CD8-positive, alpha-beta memory T cell (primary cell): ENCODE measurements at regions not wholly inside any gene's neighbourhood (a gene's known extent, or its start where the extent isn't known, plus 50 kb on each side); places are given as distances from the start of the nearest gene placed in this dataset.

Source experiments
- CTCF ChIA-PET: fragments of 350-600 bp; sonication (Branson Sonifier 250); formaldehyde crosslinking; loops from one replicate; lab custom pipeline; 2021; ENCODE audit warnings: antibody characterized with exemption; lab: Charles Lee
- POLR2A ChIA-PET: fragments of 350-600 bp; sonication (Branson Sonifier 250); formaldehyde crosslinking; loops from one replicate; lab custom pipeline; 2021; ENCODE audit warnings: antibody characterized with exemption; lab: Charles Lee
- DNase-seq, 5 donors: peaks; one replicate each; pipeline versions ENCODE4 v3.0.0 to v3.0.0-alpha.2; 2020 to 2022; ENCODE audit warnings: mixed read lengths in 1 of 5
- H3K27ac ChIP-seq: one replicate; pipeline ENCODE4 v1.7.0; 2013; ENCODE audit warnings: low read depth, mild to moderate bottlenecking, low read length, moderate library complexity
- H3K27me3 ChIP-seq: 2 replicates; pipeline ENCODE4 v1.7.0; 2013; ENCODE audit warnings: low read length, mild to moderate bottlenecking; ENCODE audit not compliant: insufficient read depth, poor library complexity, severe bottlenecking
- H3K36me3 ChIP-seq: 2 replicates; pipeline ENCODE4 v1.7.0; 2013; ENCODE audit warnings: mild to moderate bottlenecking, low read length, moderate library complexity; ENCODE audit not compliant: insufficient read depth
- H3K4me1 ChIP-seq: 2 replicates; pipeline ENCODE4 v1.7.0; 2013; ENCODE audit warnings: mild to moderate bottlenecking, low read length, moderate library complexity; ENCODE audit not compliant: insufficient read depth
- H3K4me3 ChIP-seq: 2 replicates; pipeline ENCODE4 v1.7.0; 2013; ENCODE audit warnings: mild to moderate bottlenecking, low read length
- H3K9me3 ChIP-seq: 2 replicates; pipeline ENCODE4 v1.7.0; 2013; ENCODE audit warnings: mild to moderate bottlenecking, low read length
- H3K27ac Mint-ChIP-seq, 8 donors: one replicate each; pipeline ENCODE4 v1.8.0; 2020 to 2021; ENCODE audit warnings: mixed read lengths in 8 of 8, mild to moderate bottlenecking in 6 of 8, inconsistent platforms in 3 of 8, moderate library complexity in 3 of 8
- H3K27me3 Mint-ChIP-seq, 2 donors: one replicate each; pipeline ENCODE4 v1.8.0; 2020 to 2021; ENCODE audit warnings: mixed read lengths in 2 of 2, mild to moderate bottlenecking in 1 of 2, moderate library complexity in 1 of 2
- H3K36me3 Mint-ChIP-seq, 3 donors: one replicate each; pipeline ENCODE4 v1.8.0; 2020 to 2021; ENCODE audit warnings: mixed read lengths in 3 of 3, inconsistent platforms in 1 of 3, mild to moderate bottlenecking in 1 of 3
- H3K4me1 Mint-ChIP-seq, 3 donors: one replicate each; pipeline ENCODE4 v1.8.0; 2020 to 2021; ENCODE audit warnings: mixed read lengths in 3 of 3, inconsistent platforms in 1 of 3, mild to moderate bottlenecking in 1 of 3
- H3K4me3 Mint-ChIP-seq, 7 donors: one replicate each; pipeline ENCODE4 v1.8.0; 2020 to 2021; ENCODE audit warnings: mixed read lengths in 7 of 7, mild to moderate bottlenecking in 6 of 7, moderate library complexity in 4 of 7, inconsistent platforms in 2 of 7
- H3K9me3 Mint-ChIP-seq, 5 donors: one replicate each; pipeline ENCODE4 v1.8.0; 2020 to 2022; ENCODE audit warnings: mixed read lengths in 5 of 5, mild to moderate bottlenecking in 3 of 5, moderate library complexity in 2 of 5, inconsistent platforms in 1 of 5

DNA sequence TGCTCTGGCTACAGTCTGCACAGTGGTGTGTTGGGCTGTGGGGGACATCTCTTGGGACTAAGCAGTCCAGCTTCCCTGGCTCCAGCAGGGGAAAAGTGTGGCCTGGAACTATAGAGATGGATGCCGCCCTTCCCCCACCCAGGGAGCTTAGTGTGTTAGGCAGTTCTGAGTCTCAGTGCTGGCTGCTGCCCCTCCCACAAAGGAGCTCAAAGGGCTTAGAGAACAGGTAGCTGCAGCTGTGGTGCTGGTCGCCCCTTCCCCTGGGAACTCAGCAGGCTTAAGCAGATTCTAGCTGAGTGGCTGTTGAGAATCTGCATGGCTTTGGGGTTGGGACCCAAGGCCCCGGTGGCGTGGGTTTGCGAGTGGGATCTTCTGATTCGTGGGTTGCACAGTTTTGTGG, 190.8 kb downstream of the PDCD6IP start:
- no peak for DNase-seq
- peaks cover 13 to 30% of the 10 kb centered on the region in 2 donors for H3K27me3 Mint-ChIP-seq
- H3K4me3 Mint-ChIP-seq = no peak overlapping the region
- H3K4me3 ChIP-seq = no peak overlapping the region
- no peaks in the 10 kb centered on the region for H3K4me1 ChIP-seq
- no peak overlapping the region for H3K27ac Mint-ChIP-seq
- POLR2A ChIA-PET = no interaction called here
- H3K4me1 Mint-ChIP-seq = peaks cover 0 to 2% (median 0%) of the 10 kb centered on the region in 3 donors
- CTCF ChIA-PET = no interaction called here
- H3K9me3 Mint-ChIP-seq = peaks cover 0 to 3% (median 0%) of the 10 kb centered on the region in 5 donors
- no peaks in the 10 kb centered on the region for H3K9me3 ChIP-seq
- H3K36me3 ChIP-seq = no peaks in the 10 kb centered on the region
- H3K27ac ChIP-seq = no peak overlapping the region
- H3K27me3 ChIP-seq = no peaks in the 10 kb centered on the region
- H3K36me3 Mint-ChIP-seq = peaks cover 0 to 16% (median 0%) of the 10 kb centered on the region in 3 donors

DNA sequence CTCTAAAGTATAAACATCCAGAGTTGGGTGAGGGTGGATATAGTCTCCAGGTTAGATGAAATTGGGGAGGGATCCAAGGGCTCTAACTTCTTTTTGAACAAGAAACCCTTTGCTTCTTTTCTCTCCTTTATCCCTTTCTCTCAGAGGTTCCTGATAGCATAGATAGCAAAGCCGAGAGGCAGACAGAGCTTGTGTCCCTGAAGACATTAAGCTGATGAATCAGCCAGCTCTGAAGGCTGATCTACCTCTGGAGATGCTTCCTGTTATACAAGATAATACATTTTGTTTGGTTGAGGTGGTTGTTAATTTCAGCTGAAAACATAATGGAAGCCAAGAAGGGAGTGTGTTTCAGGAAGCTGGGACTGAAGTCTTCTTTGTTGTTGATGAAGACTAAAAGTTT, 193.2 kb downstream of the PDCD6IP start:
- H3K9me3 Mint-ChIP-seq = peaks cover 0 to 15% (median 10%) of the 10 kb centered on the region in 5 donors
- H3K36me3 Mint-ChIP-seq = peaks cover 0 to 25% (median 0%) of the 10 kb centered on the region in 3 donors
- Histone ChIP-seq H3K36me3 (no peaks in the 10 kb centered on the region), H3K4me1 (no peaks in the 10 kb centered on the region), H3K4me3 (no peak overlapping the region), H3K27me3 (no peaks in the 10 kb centered on the region), H3K9me3 (no peaks in the 10 kb centered on the region), H3K27ac (no peak overlapping the region)
- no peak overlapping the region for H3K27ac Mint-ChIP-seq
- no peak for DNase-seq
- H3K4me1 Mint-ChIP-seq = no peaks in the 10 kb centered on the region
- H3K4me3 Mint-ChIP-seq = no peak overlapping the region
- peaks cover 11 to 33% of the 10 kb centered on the region in 2 donors for H3K27me3 Mint-ChIP-seq
- POLR2A ChIA-PET = no interaction called here
- CTCF ChIA-PET = no interaction called here

DNA sequence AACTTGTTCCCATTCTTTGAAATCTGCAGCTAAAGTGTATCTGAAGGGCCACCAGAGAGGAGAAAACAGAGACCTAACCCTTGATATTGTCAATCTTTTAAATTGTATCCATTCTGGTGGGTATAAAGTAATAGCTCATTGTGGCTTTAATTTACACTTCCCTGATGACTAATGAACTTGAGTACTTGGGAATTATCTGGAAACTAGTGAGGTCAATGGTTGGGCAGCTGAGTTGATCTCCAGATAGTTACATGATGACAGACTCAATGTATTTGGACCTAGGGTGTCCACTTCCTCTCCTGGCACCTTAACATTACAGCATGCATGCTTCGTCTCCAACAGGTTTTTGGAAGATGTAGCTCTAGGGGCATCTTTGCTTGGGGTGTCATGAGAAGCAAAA, 195.2 kb downstream of the PDCD6IP start:
- Mint-ChIP-seq H3K27ac (no peak overlapping the region), H3K27me3 (peaks cover 9 to 28% of the 10 kb centered on the region in 2 donors), H3K36me3 (peaks cover 0 to 20% (median 0%) of the 10 kb centered on the region in 3 donors), H3K4me3 (no peak overlapping the region), H3K4me1 (no peaks in the 10 kb centered on the region), H3K9me3 (peaks cover 0 to 15% (median 10%) of the 10 kb centered on the region in 5 donors)
- no peaks in the 10 kb centered on the region for H3K9me3 ChIP-seq
- H3K27me3 ChIP-seq = no peaks in the 10 kb centered on the region
- H3K27ac ChIP-seq = no peak overlapping the region
- H3K4me1 ChIP-seq = no peaks in the 10 kb centered on the region
- CTCF ChIA-PET = no interaction called here
- DNase-seq = no peak
- no peak overlapping the region for H3K4me3 ChIP-seq
- H3K36me3 ChIP-seq = no peaks in the 10 kb centered on the region
- POLR2A ChIA-PET = no interaction called here

DNA sequence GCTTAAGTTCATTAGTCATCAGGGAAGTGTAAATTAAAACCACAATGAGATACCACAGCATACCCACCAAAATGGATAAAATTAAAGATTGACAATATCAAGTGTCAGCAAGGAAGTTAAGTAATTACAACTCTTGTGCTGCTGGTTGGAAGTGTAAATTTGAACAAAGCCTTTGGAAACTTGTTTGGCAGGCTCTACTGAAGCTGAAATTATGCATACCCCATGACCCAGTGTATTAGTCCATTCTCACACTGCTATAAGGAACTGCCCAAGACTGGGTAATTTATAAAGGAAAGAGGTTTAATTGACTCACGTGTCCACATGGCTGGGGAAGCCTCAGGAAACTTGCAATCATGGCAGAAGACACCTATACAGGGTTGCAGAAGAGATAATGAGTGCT, 196.1 kb downstream of the PDCD6IP start:
- H3K4me3 Mint-ChIP-seq = no peak overlapping the region
- CTCF ChIA-PET = no interaction called here
- no peak overlapping the region for H3K27ac ChIP-seq
- no peaks in the 10 kb centered on the region for H3K36me3 ChIP-seq
- no peak for DNase-seq
- POLR2A ChIA-PET = no interaction called here
- H3K27ac Mint-ChIP-seq = no peak overlapping the region
- peaks cover 0 to 20% (median 0%) of the 10 kb centered on the region in 3 donors for H3K36me3 Mint-ChIP-seq
- no peak overlapping the region for H3K4me3 ChIP-seq
- no peaks in the 10 kb centered on the region for H3K4me1 Mint-ChIP-seq
- peaks cover 0 to 15% (median 10%) of the 10 kb centered on the region in 5 donors for H3K9me3 Mint-ChIP-seq
- peaks cover 9 to 24% of the 10 kb centered on the region in 2 donors for H3K27me3 Mint-ChIP-seq
- H3K4me1 ChIP-seq = no peaks in the 10 kb centered on the region
- H3K9me3 ChIP-seq = no peaks in the 10 kb centered on the region
- H3K27me3 ChIP-seq = no peaks in the 10 kb centered on the region

DNA sequence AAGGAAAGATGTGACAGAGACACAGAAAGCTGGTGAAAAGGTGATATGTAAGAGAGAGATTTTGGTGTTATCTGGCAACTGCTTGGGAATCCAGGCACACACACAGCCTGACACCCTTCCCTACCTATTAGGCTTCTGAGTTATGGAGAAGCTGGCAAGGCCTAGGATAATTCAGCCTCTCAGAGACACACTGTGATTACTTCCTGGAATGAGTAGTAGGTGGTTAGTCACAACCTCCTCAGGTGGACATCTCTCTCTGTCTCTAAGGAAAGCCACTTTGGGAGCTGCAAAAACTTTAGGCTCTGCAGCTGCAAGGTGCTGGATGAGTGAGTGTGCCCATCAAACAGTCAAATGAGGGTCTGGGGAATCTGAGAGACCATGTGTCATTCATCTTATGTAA, 201.9 kb downstream of the PDCD6IP start:
- Mint-ChIP-seq H3K4me1 (no peaks in the 10 kb centered on the region), H3K36me3 (peaks cover 0 to 2% (median 0%) of the 10 kb centered on the region in 3 donors), H3K27ac (peak overlapping the region in 2 of 8 donors; percentile 35 to 80), H3K27me3 (peaks cover 3 to 7% of the 10 kb centered on the region in 2 donors), H3K9me3 (peaks cover 0 to 8% (median 1%) of the 10 kb centered on the region in 5 donors), H3K4me3 (no peak overlapping the region)
- ChIA-PET POLR2A (no interaction called here), CTCF (no interaction called here)
- Histone ChIP-seq H3K9me3 (no peaks in the 10 kb centered on the region), H3K27me3 (no peaks in the 10 kb centered on the region), H3K4me3 (no peak overlapping the region), H3K27ac (no peak overlapping the region), H3K4me1 (no peaks in the 10 kb centered on the region), H3K36me3 (no peaks in the 10 kb centered on the region)
- no peak for DNase-seq

DNA sequence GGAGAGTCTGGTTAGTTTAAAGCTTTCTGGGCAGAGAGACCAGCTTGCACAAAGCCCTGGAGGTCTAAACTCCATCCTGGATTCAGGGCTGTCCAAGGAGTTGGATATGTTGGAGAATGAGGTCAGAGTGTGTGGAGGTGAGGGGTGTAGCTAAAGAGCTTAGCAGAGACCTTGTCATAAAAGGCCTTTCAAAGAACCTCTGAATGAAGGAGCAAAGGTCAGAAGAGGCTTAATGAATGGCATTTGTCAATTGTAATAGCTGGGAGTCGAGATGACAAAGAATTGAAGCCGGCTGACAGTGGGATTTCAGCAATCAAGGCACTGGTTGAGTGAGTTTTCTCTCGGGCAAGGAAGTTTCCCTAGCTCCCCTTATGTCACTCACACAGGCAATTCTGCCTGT, 202.6 kb downstream of the PDCD6IP start:
- no peak overlapping the region for H3K4me3 Mint-ChIP-seq
- H3K27me3 ChIP-seq = no peaks in the 10 kb centered on the region
- no peaks in the 10 kb centered on the region for H3K9me3 ChIP-seq
- H3K36me3 ChIP-seq = no peaks in the 10 kb centered on the region
- H3K4me1 ChIP-seq = no peaks in the 10 kb centered on the region
- no peak for DNase-seq
- no peaks in the 10 kb centered on the region for H3K4me1 Mint-ChIP-seq
- H3K9me3 Mint-ChIP-seq = peaks cover 0 to 8% (median 0%) of the 10 kb centered on the region in 5 donors
- peaks cover 3 to 7% of the 10 kb centered on the region in 2 donors for H3K27me3 Mint-ChIP-seq
- ChIA-PET POLR2A (no interaction called here), CTCF (interaction anchor here (1.8 kb wide), 1 partner anchor 15 kb away, joined by 4 read pairs; no protein-coding TSS in a partner anchor)
- H3K36me3 Mint-ChIP-seq = no peaks in the 10 kb centered on the region
- no peak overlapping the region for H3K4me3 ChIP-seq
- H3K27ac Mint-ChIP-seq = no peak overlapping the region
- no peak overlapping the region for H3K27ac ChIP-seq

DNA sequence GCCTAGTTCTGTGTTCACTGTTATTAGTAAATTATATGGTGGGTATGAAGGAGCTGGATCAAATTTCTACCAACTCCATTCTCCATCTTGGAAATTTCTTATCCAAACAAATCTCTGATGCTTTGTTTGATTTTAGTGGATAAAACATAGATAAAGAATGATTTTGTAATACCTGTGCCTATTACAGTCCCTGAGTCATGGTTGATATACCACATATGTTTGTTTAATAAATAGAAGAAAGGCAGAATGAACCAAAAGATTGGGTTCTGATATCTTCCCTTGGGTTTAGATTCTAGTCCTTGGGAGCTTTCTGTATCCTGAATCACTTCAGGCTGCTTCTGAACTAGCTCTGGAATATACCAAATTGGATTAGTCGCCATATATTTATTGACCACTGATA, 203.6 kb downstream of the PDCD6IP start:
- Histone ChIP-seq H3K27ac (no peak overlapping the region), H3K36me3 (no peaks in the 10 kb centered on the region), H3K27me3 (no peaks in the 10 kb centered on the region), H3K4me3 (no peak overlapping the region), H3K4me1 (no peaks in the 10 kb centered on the region), H3K9me3 (no peaks in the 10 kb centered on the region)
- H3K27me3 Mint-ChIP-seq = peaks cover 3 to 7% of the 10 kb centered on the region in 2 donors
- no peaks in the 10 kb centered on the region for H3K36me3 Mint-ChIP-seq
- DNase-seq = no peak
- ChIA-PET CTCF (interaction anchor here (1.8 kb wide), 1 partner anchor 14 kb away, joined by 4 read pairs; no protein-coding TSS in a partner anchor), POLR2A (no interaction called here)
- H3K9me3 Mint-ChIP-seq = no peaks in the 10 kb centered on the region
- H3K4me3 Mint-ChIP-seq = no peak overlapping the region
- no peaks in the 10 kb centered on the region for H3K4me1 Mint-ChIP-seq
- H3K27ac Mint-ChIP-seq = no peak overlapping the region

DNA sequence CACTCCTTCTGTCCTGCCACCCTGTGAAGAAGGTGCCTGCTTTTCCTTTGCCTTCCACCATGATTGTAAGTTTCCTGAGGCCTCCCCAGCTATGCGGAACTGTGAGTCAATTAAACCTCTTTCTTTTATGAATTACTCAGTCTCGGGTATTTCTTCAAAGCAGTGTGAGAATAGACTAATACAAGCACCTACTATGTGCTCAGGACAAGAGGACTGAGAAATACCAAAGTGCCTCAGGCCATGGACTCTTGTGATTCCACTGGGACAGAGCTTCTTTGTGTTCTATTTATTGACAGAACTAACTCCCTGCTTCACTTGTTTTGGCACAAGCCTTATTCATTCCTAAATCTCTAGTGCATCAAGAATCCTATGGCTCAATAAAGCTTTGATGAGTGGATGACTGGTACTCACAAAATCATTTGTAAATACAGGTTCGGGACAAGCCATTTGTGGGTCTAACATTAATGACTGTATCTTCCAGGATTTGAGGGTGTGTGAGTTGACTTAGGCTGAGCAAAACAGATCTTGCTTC, 204.2 kb downstream of the PDCD6IP start:
- Mint-ChIP-seq H3K4me3 (no peak overlapping the region), H3K27ac (no peak overlapping the region), H3K36me3 (no peaks in the 10 kb centered on the region), H3K4me1 (no peaks in the 10 kb centered on the region), H3K9me3 (no peaks in the 10 kb centered on the region), H3K27me3 (peaks cover 3% of the 10 kb centered on the region in 2 donors)
- POLR2A ChIA-PET = no interaction called here
- Histone ChIP-seq H3K9me3 (no peaks in the 10 kb centered on the region), H3K4me3 (no peak overlapping the region), H3K4me1 (no peaks in the 10 kb centered on the region), H3K27me3 (no peaks in the 10 kb centered on the region), H3K36me3 (no peaks in the 10 kb centered on the region), H3K27ac (no peak overlapping the region)
- DNase-seq = no peak
- CTCF ChIA-PET = interaction anchor here (1.8 kb wide), 1 partner anchor 14 kb away, joined by 4 read pairs; no protein-coding TSS in a partner anchor
